Left lobe of liver (tissue), 2 donors: ENCODE measurements at regions not wholly inside any gene's neighbourhood (a gene's known extent, or its start where the extent isn't known, plus 50 kb on each side); places are given as distances from the start of the nearest gene placed in this dataset.
"Not testable (repeated sequence)": the region's sequence is repeated elsewhere in the genome, so short reads cannot be mapped to it uniquely, and the experiment has no call there.

ENCODE experiments used
- ATAC-seq: fragments of 200-7000 bp; cut with Tn5 transposase; one replicate; pipeline ENCODE4 v1.9.1; 2020; ENCODE audit warnings: mild to moderate bottlenecking, moderate library complexity
- DNase-seq: peaks from one replicate; pipeline ENCODE4 v3.0.0-alpha.2; 2020; ENCODE audit warnings: low spot score
- donor health status: DM: no; HTN: no; CAD: no; lungs with moderate emphysema.
- donor health status: DM: no; HTN: yes; CAD: no.

DNA sequence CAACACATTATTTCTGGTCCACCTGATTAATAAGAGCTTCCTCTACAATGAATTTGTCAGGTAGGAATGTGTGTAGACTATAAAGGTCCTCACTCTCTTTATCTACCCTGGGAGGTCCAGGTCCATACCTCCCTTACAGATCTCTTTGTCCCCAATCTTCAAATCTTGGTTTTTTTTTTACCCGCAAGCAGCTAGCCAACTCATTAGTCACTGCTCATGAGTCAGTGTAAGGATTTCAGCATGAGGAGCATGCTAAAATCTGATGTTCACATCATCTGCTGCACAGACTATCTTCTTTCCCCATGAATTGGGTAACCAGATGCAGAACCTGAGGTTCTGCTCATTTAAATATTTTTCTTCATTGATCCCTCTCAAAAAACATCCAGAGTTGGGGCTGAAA lies 397.0 kb upstream of the ISX start:
- DNase-seq (no peak), ATAC-seq (no peak)

DNA sequence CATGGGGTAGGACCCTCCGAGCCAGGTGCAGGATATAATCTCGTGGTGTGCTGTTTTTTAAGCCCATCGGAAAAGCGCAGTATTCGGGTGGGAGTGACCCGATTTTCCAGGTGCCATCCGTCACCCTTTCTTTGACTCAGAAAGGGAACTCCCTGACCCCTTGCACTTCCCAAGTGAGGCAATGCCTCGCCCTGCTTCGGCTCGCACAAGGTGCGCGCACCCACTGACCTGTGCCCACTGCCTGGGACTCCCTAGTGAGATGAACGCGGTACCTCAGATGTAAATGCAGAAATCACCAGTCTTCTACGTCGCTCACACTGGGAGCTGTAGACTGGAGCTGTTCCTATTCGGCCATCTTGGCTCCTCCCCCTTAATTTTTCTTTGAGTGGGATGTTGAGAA lies 382.9 kb upstream of the ISX start:
- not testable (repeated sequence) for DNase-seq, ATAC-seq

DNA sequence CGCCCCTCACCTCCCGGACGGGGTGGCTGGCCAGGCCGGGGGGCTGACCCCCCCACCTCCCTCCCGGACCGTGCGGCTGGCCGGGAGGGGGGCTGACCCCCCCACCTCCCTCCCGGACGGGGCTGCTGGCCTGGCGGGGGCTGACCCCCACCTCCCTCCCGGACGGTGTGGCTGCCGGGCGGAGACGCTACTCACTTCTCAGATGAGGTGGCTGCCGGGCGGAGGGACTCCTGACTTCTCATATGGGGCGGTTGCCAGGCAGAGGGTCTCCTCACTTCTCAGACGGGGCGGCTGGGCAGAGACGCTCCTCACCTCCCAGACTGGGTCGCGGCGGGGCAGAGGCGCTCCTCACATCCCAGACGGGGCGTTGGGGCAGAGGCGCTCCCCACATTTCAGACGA lies 381.7 kb upstream of the ISX start:
- ATAC-seq, DNase-seq: not testable (repeated sequence)

DNA sequence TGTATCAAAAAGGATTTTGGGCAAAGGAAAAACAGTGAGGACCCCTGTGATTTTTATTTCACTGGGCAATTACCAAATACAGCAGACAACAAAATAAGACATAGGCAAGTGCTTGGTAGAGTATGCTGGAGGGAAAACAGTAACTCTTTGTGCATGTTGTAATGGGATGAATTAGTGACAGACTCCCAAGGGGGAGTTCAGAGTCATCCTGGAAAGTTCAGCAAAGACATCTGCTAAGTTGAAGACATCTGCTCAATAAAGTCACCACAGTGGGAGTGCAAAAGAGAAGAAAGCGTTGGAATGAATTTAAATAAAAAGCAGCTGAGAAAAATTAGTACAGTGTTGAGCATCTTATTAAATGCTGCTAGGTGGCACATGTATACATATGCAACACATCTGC lies 378.8 kb upstream of the ISX start:
- DNase-seq: no peak
- no peak for ATAC-seq

DNA sequence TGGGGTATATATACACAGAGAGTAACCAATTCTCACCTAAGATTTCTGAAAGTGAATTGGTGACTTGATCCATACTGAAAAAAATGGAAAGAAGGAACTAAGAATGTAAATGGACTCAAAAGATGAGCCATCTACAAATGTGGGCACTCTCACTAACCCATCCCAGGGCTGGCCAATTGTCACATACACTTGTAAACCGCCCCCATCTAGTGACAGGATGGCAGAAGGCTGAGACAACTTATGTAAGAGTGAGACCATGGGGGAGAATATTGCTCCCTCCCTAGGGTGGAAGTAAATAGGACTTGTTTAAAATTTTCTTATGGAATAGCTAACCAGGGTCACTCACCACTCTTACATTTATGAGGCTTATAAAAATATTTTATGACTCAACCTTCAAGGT lies 377.1 kb upstream of the ISX start:
- DNase-seq: no peak
- no peak for ATAC-seq

DNA sequence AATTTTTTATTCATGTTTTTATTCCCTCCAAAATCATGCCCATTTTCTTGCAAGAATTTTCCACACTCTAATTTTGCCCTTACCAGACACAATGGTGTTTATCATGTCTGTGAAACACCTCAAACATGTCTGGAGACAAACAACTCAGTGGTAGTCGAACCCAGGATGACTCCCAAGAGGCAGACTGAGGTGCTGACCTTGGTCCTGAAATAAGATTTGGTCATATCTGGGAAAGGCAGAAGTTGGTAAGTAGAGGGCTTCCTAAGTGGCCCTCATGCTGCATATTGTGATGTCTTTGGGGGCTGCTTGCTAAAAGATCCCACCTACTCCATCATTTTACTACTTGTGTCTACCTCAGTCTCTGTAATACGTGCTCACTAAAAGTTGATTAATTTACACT lies 369.4 kb upstream of the ISX start:
- DNase-seq (no peak), ATAC-seq (no peak)

DNA sequence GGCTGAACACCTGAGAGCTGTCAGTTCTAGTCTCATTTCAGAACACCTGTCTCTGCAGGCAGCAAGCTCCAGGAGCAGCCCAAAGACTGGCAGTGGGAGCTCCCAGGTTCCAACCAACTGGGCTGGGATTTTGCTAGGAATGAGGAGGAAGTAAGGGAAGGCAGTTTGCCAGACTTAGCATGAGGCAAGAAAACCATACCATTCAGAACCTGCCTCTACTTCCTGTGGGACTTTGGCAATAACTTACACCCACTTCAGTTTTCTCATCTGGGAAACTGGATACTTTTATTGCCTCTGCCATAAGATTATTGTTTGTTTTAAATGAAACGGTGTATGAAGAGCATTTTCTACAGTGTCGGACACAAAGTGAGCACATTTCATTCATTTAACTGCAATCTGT lies 363.7 kb upstream of the ISX start:
- DNase-seq (no peak), ATAC-seq (no peak)

DNA sequence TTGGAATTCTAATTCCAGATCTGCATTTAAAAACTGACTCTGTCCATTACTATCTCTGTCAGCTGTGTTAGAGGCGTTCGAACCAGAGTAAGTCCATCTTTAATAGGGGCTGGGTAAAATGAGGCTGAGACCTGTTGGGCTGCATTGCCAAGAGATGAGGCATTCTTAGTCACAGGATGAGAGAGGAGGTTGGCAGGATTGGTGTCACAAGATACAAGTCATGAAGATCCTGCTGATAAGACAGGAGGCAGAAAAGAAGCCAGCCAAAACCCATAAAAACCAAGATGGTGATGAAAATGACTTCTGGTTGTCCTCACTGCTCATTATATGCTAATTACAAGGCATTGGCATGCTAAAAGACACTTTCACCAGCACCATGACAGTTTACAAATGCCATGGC lies 356.3 kb upstream of the ISX start:
- ATAC-seq: no peak
- no peak for DNase-seq

DNA sequence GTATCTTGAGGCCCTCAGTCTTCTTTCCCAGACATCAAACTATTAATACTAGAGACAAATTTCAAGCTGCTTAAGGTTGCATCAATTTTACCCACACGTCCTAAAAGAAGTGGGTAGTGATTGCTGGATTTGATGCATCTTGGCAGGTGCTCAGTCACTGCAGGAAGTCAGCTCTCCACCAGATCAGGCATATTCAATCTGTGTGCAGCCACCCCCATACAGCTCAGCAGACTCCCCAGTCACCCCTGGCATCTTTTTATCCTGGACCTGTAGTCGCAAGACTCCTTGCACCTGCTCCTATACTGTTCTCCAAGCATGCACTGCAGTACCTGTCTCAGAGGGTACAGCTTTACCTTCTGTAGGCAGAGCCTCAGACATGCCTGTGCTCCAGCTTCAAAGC lies 343.1 kb upstream of the ISX start:
- DNase-seq: no peak
- ATAC-seq: no peak

DNA sequence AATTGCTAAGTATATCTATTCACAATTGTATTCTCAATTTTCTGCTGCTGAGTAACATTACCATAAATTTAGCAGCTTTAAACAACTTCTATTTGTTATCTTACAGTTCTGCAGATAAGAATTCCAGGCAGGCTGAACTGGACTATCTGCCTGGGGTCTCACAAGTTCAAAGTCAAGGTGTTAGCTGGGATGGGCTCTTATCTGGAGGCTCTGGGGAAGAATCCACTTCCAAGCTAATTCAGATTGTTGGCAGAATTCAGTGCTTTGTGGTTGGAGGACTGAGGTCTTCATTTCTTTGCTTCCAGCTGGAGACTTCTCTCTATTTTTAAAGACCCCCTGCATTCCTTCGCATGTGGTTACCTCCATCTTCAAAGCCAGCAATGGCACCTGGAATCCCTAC lies 329.9 kb upstream of the ISX start:
- no peak for ATAC-seq
- DNase-seq: no peak

DNA sequence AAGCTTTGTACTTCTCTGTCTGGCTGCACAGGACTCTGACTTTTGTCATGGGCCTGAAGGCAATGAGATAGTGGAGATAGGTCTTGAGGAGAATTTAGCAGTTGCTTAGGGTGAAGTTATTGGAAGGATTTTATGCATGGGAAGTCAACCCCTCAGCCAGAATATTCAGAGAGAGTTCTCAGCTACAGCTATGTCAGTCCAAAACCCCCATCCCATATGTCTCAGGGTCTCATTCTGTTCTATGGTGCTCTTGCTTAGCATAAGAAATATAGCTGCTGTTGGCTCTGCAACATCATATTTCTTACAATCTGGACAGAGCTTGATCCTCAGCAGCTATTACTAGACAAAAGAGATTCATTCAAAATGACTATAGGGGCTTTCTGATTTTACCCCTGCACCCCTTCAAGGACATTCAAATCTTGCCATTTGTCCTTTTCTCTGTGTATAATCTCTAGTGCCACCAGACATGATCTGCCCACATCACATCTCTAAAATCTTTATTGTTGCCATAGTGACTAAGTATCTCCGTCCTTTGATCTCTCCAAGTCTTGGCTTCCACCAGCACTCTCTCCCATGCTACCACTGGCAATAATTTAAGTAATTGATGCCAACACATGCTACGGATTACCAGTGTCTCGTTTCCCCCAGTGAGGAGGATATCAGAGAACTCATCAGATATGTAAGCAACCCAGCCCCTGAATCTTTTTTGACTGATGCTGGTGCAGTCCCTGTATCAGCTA lies 327.1 kb upstream of the ISX start:
- DNase-seq (no peak), ATAC-seq (no peak)

DNA sequence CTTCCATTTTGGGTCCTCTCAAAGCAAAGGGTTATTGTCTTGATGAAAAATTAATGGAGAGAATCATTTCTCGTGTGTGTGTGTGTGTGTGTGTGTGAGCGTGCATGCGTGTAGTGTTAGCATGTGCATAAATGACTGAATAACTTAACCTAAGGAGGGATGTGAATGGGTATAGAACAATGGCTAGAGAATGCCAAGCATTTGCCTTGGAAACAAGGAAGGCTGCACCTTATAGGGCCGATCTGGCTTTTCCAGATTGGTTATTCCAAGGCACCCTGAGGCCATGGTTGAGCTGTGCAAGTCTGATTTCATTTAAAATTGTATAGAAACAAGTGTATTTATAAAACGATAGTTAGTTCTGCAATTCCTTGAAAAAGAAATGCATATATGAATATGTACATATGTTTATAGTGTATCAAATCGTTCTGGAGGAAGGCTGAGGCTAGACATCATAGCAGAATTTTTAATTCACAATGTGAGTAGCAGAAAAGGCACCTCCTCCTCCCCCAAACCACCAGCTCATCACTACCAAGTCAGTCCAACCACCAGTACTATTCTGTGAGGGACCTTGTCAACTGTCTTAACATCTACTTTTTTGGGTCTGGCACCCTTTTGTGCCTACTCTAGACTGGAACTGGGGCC lies 322.7 kb upstream of the ISX start:
- no peak for ATAC-seq
- no peak for DNase-seq

DNA sequence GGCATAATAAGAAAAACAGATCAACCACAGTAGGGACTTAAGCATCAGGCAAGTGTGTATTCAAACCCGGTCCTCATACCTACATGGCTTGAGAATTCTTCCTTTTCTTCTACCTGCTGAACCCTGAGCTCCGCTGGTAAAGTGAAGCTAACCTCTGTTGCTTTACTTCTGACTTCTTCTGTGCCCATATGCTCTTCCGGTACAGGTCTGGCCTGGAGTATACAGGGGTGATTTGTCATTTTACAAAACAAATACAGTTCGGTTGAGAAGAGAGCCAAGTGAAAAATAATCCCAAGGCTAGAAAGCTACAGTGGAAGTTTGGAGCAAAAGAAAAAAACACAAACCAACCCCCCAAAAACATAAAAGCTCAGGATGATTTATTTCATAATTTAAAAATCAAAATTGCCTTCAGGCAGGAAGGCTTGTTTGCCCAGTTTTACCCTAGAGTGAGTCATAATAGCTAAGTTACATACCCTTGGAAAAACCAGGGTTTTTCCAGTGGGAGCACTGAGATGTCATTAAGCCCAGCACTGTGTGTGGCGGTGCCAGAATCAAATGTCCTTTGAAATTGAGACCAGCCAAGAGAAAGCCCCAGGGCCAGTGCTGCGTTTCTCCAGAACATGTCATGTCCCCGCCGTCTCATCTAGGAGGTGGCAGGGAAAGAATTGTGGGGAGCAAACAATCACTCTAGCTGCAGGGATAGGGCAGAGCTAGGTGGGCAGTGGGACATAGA lies 305.5 kb upstream of the ISX start:
- DNase-seq: no peak
- no peak for ATAC-seq

DNA sequence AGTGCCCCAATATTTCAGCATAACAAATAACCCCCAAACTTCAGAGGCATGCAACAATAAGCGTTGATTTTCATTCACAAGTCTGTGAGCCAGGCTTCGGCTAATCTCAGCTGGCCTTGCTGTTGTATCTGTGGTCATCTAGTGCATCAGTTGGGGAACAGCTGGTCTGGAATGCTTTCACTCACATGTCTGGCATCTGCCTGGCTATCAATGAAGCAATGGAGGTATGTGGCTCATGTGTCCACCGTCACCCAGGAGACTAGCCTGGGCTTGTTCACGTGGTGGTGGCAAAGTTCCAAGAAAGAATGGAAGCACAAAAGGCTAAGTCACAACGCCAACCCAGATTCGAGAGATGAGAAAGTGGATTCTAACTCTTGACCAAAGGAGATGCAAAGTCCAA lies 304.8 kb upstream of the ISX start:
- ATAC-seq (no peak), DNase-seq (no peak)

DNA sequence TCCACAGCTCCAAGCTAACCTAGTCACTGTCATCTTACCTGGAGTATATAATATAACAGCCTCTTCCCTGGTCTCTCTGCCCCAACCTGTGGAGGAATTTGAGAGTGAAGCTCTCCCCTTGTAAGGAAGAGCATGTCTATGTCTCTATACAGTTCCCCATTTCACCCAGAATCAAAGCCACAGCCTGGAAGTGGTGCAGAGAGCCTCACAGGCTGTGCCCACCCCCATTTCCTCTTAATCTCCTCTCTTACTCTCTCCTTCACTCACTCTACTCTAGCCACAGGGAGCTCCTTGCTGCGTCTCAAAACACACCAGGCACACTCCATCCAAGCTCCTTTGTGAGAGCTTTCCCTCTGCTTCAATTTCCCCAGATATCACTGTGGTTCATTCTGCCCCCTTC lies 302.5 kb upstream of the ISX start:
- no peak for DNase-seq
- ATAC-seq: no peak

DNA sequence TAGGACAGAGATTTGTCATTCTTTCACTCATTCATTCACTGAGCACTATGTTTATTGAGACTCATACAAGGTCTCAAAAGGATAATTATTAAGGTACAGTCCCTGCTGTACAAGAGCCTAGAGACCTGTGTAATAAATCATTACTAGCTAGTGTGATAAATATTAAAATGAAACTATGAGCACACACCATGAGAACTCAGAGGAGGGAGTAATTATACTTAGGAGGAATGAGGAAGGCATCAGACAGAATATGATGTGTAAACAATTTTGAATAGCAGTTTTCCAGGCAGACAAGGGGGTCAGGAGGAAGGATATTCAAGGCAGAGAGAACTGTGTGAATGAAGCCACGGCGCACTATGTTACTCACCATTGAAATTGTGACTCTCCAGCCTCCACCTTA lies 300.8 kb upstream of the ISX start:
- no peak for ATAC-seq
- DNase-seq: no peak

DNA sequence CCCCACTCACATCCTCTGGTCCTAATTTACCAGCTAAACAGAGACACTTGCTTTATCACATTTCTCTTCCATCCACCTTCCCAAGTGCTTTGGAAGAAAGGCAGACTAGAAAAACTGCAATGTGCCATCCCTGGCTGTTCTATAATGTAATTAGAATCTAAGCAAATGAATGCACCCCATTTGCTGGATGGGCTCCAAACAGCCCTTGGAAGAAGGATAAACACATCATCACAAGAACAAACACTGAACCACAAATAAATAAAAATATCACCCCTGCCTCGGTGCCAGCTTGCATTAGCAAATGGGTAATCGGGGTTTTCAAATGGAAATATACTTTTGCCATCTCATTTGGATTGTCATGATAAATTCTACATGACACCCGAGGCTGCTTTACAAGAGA lies 296.6 kb upstream of the ISX start:
- no peak for ATAC-seq

DNA sequence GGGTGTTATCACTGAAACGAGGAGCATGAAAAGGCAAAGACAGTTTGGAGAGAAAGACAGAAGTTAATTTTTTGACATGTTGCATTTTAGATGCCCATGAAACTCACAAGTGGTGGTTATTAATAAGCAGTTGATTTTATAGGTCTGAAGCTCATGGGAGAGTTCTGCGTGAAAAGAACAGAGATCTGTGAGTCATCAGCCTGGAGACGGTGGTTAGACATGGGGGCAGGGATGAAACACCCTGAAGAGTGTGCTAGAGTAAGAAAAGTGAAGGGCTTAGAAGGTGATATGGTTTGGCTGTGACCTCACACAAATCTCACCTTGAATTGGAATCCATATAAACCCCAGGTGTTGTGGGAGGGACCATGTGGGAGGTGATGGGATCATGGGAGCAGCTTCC lies 289.1 kb upstream of the ISX start:
- ATAC-seq (no peak), DNase-seq (no peak)

More for the DNA sequence above, 296.6 kb upstream of the ISX start:
- no peak for DNase-seq

DNA sequence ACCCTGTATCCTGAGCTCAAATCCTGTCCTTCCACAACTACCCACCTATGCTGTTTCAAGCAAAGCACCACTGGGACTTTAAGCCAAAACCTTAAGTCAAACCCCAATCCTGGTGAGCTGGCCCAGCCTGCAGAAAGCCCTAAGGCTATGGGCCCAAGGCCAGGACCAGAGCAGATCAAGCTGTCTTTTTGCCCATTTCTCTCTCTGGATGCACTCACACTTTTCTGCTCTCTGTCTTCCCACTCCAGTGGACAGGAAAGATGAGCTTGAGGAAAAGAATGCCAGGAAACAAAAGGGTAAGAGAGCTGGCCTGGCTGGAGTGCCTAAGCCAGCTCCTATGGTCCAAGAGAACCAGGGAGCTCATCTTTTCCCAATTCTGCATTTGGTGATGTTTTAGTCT lies 284.3 kb upstream of the ISX start:
- no peak for ATAC-seq
- no peak for DNase-seq

DNA sequence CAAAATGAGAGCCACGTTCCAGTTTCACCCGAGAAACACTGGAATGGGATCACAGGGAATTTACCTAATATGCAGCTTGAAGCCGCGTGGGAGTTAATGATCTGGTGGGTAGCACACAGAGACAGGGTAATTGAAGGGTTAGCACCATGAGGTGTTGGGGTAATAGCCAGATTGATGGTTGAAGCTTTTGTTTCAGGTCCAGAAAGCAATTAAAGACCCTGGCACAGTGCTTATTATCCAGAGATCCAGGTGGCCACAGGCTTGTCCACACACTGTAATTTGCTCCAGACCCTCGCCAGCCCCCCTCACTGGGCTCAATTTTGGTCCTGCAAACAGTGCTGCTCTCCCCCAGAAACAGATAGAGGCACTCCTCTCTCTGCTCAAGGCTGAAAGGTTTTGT lies 282.5 kb upstream of the ISX start:
- ATAC-seq (no peak), DNase-seq (no peak)

DNA sequence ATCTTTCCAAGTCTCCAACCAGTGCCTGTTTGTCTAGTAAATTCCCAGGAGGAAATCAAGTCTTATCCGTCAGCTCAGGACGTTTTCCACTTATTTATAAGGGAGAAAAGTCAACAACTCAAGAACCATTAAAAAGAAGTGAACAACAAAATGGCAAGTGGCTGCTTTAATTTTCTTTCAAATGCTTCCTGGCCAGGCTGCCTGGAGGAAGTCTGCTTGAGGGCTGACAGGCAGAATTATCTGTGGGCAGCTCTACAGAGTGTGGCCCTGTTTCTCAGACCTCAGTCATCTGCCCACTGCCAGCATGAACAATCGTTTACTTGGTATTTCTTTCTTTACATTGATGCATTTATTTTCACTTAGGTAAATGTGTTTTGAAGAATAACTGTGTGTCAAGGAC lies 281.9 kb upstream of the ISX start:
- ATAC-seq (no peak), DNase-seq (no peak)

DNA sequence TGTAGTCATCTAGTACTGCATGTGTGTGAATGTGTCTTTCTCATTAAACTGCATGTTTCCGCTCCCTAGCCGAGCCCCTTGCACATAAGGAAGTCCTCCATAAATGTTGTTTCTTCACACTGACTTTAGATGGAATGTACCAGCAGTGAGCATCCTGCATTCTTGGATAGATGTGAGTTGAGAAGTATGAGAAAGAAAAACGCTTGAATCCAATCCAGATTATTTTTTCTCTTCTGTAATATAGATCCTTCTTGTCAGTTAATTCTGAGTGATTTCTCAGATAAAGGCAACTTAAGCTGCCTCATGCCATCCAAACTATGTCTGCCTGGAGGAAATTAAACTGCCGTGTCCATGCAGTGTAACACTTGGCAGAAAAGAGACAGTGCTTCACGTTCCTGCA lies 268.1 kb upstream of the ISX start:
- ATAC-seq (no peak), DNase-seq (no peak)
